Right atrium auricular region (tissue), 2 donors: ENCODE measurements at regions not wholly inside any gene's neighbourhood (a gene's known extent, or its start where the extent isn't known, plus 50 kb on each side); places are given as distances from the start of the nearest gene placed in this dataset.

Experiments used
- DNase-seq: peaks from one replicate; pipeline ENCODE4 v3.0.0-alpha.2; 2019; ENCODE audit warnings: low spot score
- H3K27ac ChIP-seq, 2 donors: fragments of 200-600 bp; sonication (generic); 1 replicate in 1 of 2; 2 replicates in 1 of 2; pipeline ENCODE4 v1.5.1; 2016 to 2019
- H3K27me3 ChIP-seq, 2 donors: fragments of 200-600 bp; sonication (generic); one replicate each; pipeline versions ENCODE4 v1.5.1 to v1.6.0; 2017 to 2019
- H3K36me3 ChIP-seq: fragments of 200-600 bp; sonication (generic); one replicate; pipeline ENCODE4 v1.5.1; 2016
- H3K4me1 ChIP-seq, 2 donors: fragments of 200-600 bp; sonication (generic); one replicate each; pipeline versions ENCODE4 v1.5.1 to v1.6.0; 2017 to 2019
- H3K4me3 ChIP-seq, 2 donors: fragments of 200-600 bp; sonication (generic); 1 replicate in 1 of 2; 2 replicates in 1 of 2; pipeline ENCODE4 v1.5.1; 2017 to 2019; ENCODE audit warnings: mild to moderate bottlenecking in 1 of 2, moderate library complexity in 1 of 2
- H3K9me3 ChIP-seq, 2 donors: fragments of 200-600 bp; sonication (generic); one replicate each; pipeline ENCODE4 v1.5.1; 2019
- TF ChIP-seq, protein P1 (sequence below), 2 donors: fragments of 200-600 bp; sonication (generic); IDR thresholded peaks; one replicate each; pipeline ENCODE4 v1.5.1; 2019; ENCODE audit warnings: antibody characterized with exemption in 2 of 2

DNA sequence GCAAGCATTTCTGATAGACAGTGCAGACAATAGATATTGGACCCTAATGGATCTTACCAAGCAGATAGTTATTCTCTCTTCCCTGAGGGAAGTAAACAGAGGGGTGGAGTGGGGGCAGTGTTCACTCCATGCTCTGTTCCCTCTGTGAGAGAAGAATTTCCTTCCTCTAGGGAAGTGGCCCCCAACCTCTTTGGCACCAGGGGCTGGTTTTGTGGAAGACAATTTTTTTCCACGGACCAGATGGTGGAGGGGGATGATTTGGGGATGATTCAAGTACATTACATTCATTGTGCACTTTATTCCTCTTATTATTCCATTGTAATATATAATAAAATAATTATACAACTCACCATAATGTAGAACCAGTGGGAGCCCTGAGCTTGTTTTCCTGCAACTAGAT lies 459.9 kb downstream of the ADGRL2 start:
- no peaks in the 10 kb centered on the region for H3K27me3 ChIP-seq
- H3K9me3 ChIP-seq = no peaks in the 10 kb centered on the region
- TF ChIP-seq, protein P1, sequence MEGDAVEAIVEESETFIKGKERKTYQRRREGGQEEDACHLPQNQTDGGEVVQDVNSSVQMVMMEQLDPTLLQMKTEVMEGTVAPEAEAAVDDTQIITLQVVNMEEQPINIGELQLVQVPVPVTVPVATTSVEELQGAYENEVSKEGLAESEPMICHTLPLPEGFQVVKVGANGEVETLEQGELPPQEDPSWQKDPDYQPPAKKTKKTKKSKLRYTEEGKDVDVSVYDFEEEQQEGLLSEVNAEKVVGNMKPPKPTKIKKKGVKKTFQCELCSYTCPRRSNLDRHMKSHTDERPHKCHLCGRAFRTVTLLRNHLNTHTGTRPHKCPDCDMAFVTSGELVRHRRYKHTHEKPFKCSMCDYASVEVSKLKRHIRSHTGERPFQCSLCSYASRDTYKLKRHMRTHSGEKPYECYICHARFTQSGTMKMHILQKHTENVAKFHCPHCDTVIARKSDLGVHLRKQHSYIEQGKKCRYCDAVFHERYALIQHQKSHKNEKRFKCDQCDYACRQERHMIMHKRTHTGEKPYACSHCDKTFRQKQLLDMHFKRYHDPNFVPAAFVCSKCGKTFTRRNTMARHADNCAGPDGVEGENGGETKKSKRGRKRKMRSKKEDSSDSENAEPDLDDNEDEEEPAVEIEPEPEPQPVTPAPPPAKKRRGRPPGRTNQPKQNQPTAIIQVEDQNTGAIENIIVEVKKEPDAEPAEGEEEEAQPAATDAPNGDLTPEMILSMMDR (IDR thresholded peaks at IDR 0.05) = no peak
- H3K27ac ChIP-seq = no peak overlapping the region
- H3K36me3 ChIP-seq = no peaks in the 10 kb centered on the region
- DNase-seq = no peak
- H3K4me3 ChIP-seq = no peak overlapping the region
- no peaks in the 10 kb centered on the region for H3K4me1 ChIP-seq

DNA sequence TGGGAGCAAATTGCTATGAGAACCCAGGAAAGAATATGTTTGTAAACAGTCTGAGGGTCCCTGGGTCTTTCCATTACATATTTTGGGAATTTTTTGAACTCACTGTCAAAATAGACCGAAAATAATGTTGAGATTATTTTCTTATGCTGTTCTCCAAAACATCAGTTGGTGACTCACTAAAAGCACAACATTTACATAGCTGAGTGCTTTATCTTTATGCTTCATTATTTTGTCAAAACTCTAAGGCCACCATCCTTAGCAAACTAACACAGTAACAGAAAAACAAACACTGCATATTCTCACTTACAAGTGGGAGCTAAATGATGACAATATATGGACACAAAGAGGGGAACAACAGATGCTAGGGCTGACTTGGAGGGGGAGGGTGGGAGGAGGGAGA lies 459.3 kb downstream of the ADGRL2 start:
- H3K9me3 ChIP-seq = no peaks in the 10 kb centered on the region
- H3K4me1 ChIP-seq = no peaks in the 10 kb centered on the region
- no peak overlapping the region for H3K4me3 ChIP-seq
- H3K36me3 ChIP-seq = no peaks in the 10 kb centered on the region
- DNase-seq = no peak
- H3K27ac ChIP-seq = no peak overlapping the region
- no peaks in the 10 kb centered on the region for H3K27me3 ChIP-seq
- TF ChIP-seq, protein P1 (IDR thresholded peaks at IDR 0.05) = no peak

DNA sequence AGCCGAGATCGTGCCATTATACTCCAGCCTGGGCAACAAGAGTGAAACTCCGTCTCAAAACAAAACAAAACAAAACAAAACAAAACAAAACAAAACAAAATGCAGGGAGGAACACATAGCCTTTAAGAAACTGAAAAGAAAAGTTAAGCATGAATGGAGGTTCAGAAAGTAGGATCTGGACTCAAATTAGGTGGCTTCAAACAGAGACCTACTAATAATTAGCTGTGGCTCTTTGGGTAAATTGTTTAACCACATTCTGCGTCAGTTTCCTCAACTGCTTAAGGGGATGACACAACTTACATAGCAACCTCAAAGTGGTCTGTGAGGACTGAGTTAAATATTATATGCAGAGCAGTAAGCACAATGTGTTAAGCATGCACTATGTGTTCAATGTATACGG lies 458.2 kb downstream of the ADGRL2 start:
- DNase-seq = no peak
- no peaks in the 10 kb centered on the region for H3K27me3 ChIP-seq
- no peaks in the 10 kb centered on the region for H3K36me3 ChIP-seq
- no peaks in the 10 kb centered on the region for H3K9me3 ChIP-seq
- no peak overlapping the region for H3K27ac ChIP-seq
- H3K4me3 ChIP-seq = no peak overlapping the region
- H3K4me1 ChIP-seq = no peaks in the 10 kb centered on the region
- TF ChIP-seq, protein P1 (IDR thresholded peaks at IDR 0.05) = no peak

DNA sequence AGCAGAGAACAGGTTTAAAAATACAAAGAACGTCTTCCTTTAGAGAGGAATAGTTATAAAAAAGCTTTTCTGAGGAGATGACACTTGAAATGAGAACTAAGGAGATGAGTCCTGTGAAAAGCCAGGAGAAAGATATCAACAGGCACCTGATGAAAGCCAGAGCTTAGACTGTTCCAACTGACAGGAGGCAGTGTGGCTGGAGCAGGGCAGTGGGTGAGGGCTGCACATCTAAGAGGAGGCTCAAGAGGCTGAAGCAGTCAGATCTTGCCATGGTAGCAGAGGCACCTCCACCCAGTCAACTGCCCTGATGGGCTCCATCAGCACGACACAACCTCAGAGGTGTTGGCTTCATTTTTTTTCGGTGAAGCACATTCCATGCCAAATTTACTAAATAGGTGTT lies 445.3 kb downstream of the ADGRL2 start:
- H3K36me3 ChIP-seq = no peaks in the 10 kb centered on the region
- no peak for DNase-seq
- no peak overlapping the region for H3K4me3 ChIP-seq
- no peaks in the 10 kb centered on the region for H3K4me1 ChIP-seq
- H3K27me3 ChIP-seq = no peaks in the 10 kb centered on the region
- peaks cover 0 to 11% of the 10 kb centered on the region in 2 donors for H3K9me3 ChIP-seq
- H3K27ac ChIP-seq = no peak overlapping the region
- TF ChIP-seq, protein P1 (IDR thresholded peaks at IDR 0.05) = no peak

DNA sequence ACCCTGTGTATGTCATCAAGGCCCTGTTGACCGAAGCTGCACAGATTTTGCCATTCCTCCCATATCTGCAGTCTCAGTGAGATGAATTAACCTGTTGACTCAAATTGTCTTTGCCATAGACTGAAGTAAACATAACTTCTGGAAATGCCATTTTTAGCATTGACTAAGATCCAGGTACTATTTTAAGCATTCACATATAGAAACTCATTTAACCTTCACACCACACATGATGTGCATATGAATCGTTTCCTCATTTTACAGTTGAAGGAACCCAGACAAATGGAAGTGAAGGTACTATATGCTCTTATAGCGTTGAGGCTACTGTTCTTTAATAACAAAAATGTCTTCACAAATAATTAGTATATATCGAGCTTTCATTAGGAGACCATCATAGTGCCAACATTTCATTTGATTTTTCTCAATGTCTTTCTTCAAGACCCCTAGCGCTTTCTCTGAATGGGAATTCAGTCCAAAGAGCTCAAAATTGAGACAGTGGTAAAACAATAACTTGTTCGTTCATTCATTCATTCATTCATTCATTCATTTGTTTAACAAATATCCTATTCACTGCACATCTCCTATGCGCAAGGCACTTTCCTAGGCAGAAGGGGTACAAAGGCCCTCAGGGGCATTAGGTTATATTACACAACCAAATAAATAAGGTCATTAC lies 444.7 kb downstream of the ADGRL2 start:
- H3K27ac ChIP-seq = no peak overlapping the region
- TF ChIP-seq, protein P1 (IDR thresholded peaks at IDR 0.05) = no peak
- no peaks in the 10 kb centered on the region for H3K27me3 ChIP-seq
- no peak for DNase-seq
- H3K4me1 ChIP-seq = no peaks in the 10 kb centered on the region
- no peak overlapping the region for H3K4me3 ChIP-seq
- peaks cover 0 to 11% of the 10 kb centered on the region in 2 donors for H3K9me3 ChIP-seq
- H3K36me3 ChIP-seq = no peaks in the 10 kb centered on the region

DNA sequence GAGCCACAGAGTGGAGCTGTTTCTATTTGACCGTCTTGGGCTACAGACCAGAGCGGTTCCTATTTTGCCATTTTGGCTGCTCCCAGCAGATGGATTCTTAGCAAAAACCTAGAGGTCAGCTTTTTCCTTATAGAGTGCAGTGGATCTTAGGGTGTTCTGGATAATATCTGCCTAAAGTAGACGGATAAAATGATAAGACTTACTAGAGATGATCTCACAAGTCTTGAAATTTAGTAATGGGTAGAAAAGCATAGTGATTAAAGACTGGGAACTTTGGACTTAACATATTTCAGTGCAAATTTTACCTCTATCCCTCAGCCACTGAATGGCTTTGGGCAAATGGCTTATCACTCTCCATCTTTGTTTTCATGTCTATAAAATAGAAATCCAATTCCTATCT lies 439.8 kb downstream of the ADGRL2 start:
- Histone ChIP-seq H3K4me3 (no peak overlapping the region), H3K36me3 (no peaks in the 10 kb centered on the region), H3K27me3 (no peaks in the 10 kb centered on the region), H3K27ac (no peak overlapping the region), H3K9me3 (peaks cover 0 to 11% of the 10 kb centered on the region in 2 donors), H3K4me1 (no peaks in the 10 kb centered on the region)
- DNase-seq = no peak
- TF ChIP-seq, protein P1 (IDR thresholded peaks at IDR 0.05) = no peak
